ENCODE measurements at regions not wholly inside any gene's neighbourhood (a gene's known extent, or its start where the extent isn't known, plus 50 kb on each side); places are given as distances from the start of the nearest gene placed in this dataset.
"Not testable (repeated sequence)": the region's sequence is repeated elsewhere in the genome, so short reads cannot be mapped to it uniquely, and the experiment has no call there.

DNA sequence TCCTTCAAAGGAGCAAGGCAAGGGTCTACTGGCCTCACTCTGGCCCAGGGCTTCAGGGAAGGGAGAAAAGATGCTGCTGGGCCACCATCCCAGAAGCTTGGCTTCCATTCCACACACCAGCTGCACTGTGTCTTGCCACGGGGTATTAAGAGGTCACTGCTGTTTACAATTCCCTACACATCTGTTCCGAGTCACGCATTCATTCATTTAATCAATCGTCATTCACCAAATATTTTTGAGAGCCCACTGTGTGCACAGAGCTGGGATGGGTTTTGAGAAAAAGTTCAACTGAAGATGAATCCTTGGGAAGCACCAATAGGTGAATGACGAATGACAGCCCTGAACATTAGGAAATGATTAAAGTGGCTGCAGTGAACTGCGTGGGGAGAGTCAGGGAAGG, 101.7 kb downstream of the NAV1 start:
- H3K9me3 ChIP-seq, result no peaks in the 10 kb centered on the region
- peak in 1 of 2 donors; percentile 46 for DNase-seq
- no peaks in the 10 kb centered on the region for H3K27me3 ChIP-seq
- in situ Hi-C loops (cut with MboI; ENCODE audit: low sequenced_read_pairs in 4 of 4) (no loop called here), intact Hi-C loops (cut with DNase I; ENCODE audit: low total_unique reads) (no loop called here)
- peak; percentile 73 to 75 for ATAC-seq
- H3K4me1 ChIP-seq, result peaks cover 16 to 17% of the 10 kb centered on the region in 2 donors
- no peaks in the 10 kb centered on the region for H3K36me3 ChIP-seq
- peak overlapping the region; percentile 26 to 61 (median 43) for H3K27ac ChIP-seq
- no peak overlapping the region for H3K4me3 ChIP-seq
- no peak for TF ChIP-seq POLR2A (IDR thresholded peaks at IDR 0.05)
- TF ChIP-seq, protein P1, sequence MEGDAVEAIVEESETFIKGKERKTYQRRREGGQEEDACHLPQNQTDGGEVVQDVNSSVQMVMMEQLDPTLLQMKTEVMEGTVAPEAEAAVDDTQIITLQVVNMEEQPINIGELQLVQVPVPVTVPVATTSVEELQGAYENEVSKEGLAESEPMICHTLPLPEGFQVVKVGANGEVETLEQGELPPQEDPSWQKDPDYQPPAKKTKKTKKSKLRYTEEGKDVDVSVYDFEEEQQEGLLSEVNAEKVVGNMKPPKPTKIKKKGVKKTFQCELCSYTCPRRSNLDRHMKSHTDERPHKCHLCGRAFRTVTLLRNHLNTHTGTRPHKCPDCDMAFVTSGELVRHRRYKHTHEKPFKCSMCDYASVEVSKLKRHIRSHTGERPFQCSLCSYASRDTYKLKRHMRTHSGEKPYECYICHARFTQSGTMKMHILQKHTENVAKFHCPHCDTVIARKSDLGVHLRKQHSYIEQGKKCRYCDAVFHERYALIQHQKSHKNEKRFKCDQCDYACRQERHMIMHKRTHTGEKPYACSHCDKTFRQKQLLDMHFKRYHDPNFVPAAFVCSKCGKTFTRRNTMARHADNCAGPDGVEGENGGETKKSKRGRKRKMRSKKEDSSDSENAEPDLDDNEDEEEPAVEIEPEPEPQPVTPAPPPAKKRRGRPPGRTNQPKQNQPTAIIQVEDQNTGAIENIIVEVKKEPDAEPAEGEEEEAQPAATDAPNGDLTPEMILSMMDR (IDR thresholded peaks at IDR 0.05 in 4 of 5, conservative IDR thresholded peaks at IDR 0.05 in 1 of 5), result no peak

DNA sequence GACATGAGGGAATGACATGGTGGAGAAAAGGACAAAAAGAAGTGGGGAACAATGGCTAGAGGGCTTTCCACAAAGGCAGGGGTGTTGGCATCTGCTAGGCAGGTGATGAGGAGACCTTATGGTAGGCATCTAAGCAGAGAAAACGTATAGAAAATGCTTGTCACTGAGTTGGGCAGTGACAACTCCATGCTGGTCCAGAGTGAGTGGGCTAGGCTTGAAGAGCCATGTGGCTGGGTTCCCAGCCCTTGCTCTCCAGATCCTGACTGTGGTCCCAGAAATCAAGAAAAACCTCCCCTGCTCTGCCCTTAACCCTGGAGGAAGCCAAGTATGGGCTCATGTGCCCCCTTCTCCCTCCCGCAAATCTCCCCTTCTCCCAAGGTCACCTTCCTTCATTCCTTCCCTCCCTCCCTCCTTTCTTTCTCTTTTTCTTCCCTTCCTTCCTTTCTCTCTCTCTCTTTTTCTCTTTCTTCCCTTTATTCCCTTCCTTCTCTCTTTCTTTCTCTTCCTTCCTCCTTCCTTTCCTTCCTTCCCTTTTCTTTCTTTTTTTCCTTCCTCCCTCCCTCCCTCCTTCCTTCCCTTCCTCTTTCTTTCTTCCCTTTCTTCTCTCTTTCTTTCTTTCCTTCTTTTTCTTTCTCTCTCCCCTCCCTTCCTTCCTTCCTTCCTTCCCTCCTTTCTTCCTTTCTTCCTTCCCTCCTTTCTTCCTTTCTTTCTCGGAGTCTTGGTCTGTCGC, 102.8 kb downstream of the NAV1 start:
- H3K36me3 ChIP-seq, result no peaks in the 10 kb centered on the region
- no peak for DNase-seq
- TF ChIP-seq, protein P1 (IDR thresholded peaks at IDR 0.05 in 4 of 5, conservative IDR thresholded peaks at IDR 0.05 in 1 of 5), result no peak
- TF ChIP-seq POLR2A (IDR thresholded peaks at IDR 0.05), result no peak
- H3K4me1 ChIP-seq, result peaks cover 16 to 17% of the 10 kb centered on the region in 2 donors
- no peaks in the 10 kb centered on the region for H3K9me3 ChIP-seq
- H3K27me3 ChIP-seq, result no peaks in the 10 kb centered on the region
- intact Hi-C loops (cut with DNase I; ENCODE audit: low total_unique reads), result no loop called here
- ATAC-seq, result no peak
- in situ Hi-C loops (cut with MboI; ENCODE audit: low sequenced_read_pairs in 4 of 4), result no loop called here
- H3K27ac ChIP-seq, result peak overlapping the region in 3 of 4 donors; percentile 4 to 50 (median 16)
- no peak overlapping the region for H3K4me3 ChIP-seq

DNA sequence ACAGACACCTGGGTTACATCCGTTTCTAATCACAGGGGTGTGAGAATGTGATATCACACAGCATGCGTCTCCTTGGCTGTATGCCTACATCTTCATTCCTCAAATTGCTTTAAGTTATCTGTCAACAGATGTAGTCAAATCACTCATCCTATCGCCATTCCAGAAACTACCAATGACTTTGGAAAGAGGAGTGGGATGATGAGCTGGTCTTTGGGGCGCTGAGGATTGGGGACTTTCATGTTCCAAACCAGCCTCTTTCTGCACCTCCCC, 104.8 kb downstream of the NAV1 start:
- in situ Hi-C loops (cut with MboI; ENCODE audit: low sequenced_read_pairs in 4 of 4), result no loop called here
- no peak overlapping the region for H3K27ac ChIP-seq
- H3K9me3 ChIP-seq, result no peaks in the 10 kb centered on the region
- intact Hi-C loops (cut with DNase I; ENCODE audit: low total_unique reads), result no loop called here
- no peak overlapping the region for H3K4me3 ChIP-seq
- ATAC-seq, result no peak
- peaks cover 19 to 27% of the 10 kb centered on the region in 2 donors for H3K4me1 ChIP-seq
- DNase-seq, result no peak
- TF ChIP-seq POLR2A (IDR thresholded peaks at IDR 0.05), result no peak
- TF ChIP-seq, protein P1 (IDR thresholded peaks at IDR 0.05 in 4 of 5, conservative IDR thresholded peaks at IDR 0.05 in 1 of 5), result no peak
- H3K36me3 ChIP-seq, result no peaks in the 10 kb centered on the region
- H3K27me3 ChIP-seq, result peaks cover 0 to 4% (median 1%) of the 10 kb centered on the region in 3 donors

DNA sequence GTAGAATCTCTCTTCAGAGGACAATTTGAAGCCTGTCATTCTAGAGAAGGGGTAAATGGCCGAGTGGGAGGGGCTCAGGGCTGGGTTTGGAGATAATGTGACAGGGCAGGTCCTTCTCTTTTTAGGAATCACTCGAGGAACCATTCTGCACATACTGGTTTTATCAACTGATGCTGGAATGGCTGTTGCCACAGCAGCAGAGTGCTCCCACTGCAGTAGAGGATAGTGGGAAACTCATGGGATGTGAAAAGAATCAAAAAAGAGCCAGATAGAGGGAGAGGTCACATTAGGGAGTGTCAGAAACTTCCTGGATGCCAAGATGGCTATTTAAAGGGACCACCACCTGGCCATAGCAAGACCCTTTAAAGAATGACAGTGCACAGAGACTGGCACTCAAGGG, 105.3 kb downstream of the NAV1 start:
- Histone ChIP-seq H3K27ac (no peak overlapping the region), H3K9me3 (no peaks in the 10 kb centered on the region), H3K4me1 (peaks cover 15 to 31% of the 10 kb centered on the region in 2 donors), H3K36me3 (no peaks in the 10 kb centered on the region), H3K4me3 (no peak overlapping the region), H3K27me3 (peaks cover 0 to 8% (median 6%) of the 10 kb centered on the region in 3 donors)
- DNase-seq (no peak), ATAC-seq (no peak)
- in situ Hi-C loops (cut with MboI; ENCODE audit: low sequenced_read_pairs in 4 of 4), result no loop called here
- TF ChIP-seq, protein P1 (IDR thresholded peaks at IDR 0.05 in 4 of 5, conservative IDR thresholded peaks at IDR 0.05 in 1 of 5), result no peak
- TF ChIP-seq POLR2A (IDR thresholded peaks at IDR 0.05), result no peak
- intact Hi-C loops (cut with DNase I; ENCODE audit: low total_unique reads), result no loop called here

DNA sequence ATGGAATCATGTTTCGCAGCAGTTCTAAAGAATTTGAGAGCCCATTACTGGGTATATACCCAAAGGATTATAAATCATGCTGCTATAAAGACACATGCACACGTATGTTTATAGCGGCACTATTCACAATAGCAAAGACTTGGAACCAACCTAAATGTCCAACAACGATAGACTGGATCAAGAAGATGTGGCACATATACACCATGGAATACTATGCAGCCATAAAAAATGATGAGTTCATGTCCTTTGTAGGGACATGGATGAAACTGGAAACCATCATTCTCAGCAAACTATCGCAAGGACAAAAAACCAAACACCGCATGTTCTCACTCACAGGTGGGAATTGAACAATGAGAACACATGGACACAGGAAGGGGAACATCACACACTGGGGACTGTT, 106.1 kb downstream of the NAV1 start:
- H3K4me3 ChIP-seq; ATAC-seq; H3K36me3 ChIP-seq; DNase-seq; in situ Hi-C loops (cut with MboI; ENCODE audit: low sequenced_read_pairs in 4 of 4); H3K9me3 ChIP-seq; H3K27ac ChIP-seq: not testable (repeated sequence)
- Histone ChIP-seq H3K4me1 (peaks cover 16 to 32% of the 10 kb centered on the region in 2 donors), H3K27me3 (peaks cover 5 to 16% (median 14%) of the 10 kb centered on the region in 3 donors)
- intact Hi-C loops (cut with DNase I; ENCODE audit: low total_unique reads), result loop anchor here (5.0 kb wide), 1 partner anchor 52 kb away; no protein-coding TSS in a partner anchor
